TTC549 (cell line): ENCODE measurements at regions not wholly inside any gene's neighbourhood (a gene's known extent, or its start where the extent isn't known, plus 50 kb on each side); places are given as distances from the start of the nearest gene placed in this dataset.

Experiments
- FAIRE-seq: peaks from 2 replicates; lab custom pipeline; 2012; peaks lifted over from hg19 to GRCh38; lab: Jason Lieb, UNC

DNA sequence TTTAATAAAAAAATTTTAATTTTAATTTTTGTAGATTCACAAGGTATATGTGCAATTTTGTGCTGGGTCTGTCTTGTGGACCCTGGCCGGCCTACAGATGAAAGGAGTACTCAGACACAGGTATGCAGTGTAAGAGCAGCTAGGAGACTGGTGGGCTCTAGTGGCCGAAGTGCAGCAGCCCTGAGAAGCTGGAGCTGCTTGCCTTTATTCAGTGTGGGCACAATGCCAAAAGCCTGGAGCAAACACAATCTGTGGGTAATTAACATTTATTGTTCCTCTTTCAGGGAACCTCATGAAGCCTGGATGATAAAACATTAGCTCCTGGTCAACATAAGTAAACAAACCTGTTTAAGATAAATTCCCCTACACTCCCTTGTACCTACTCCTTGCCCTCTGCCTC is 135.7 kb upstream of the SEL1L start:
- no peak for FAIRE-seq

DNA sequence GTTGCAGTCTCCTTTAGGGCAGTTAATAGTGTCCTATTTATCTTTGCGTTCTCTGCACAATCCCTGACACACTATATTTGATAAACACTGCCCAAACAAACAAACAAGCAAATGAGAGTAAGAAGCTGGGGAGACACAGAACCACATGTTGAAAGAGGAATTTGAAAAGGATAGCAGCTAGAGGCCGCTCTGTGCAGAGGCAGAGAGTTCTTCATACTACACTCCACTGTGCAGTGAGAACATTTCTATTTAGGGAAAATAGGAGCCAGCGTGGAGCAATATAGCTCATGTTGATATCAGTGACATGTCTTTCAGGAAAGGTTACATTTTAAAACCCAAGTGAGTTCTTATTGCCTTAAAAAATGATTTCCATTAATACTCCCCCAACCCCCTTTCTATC is 140.3 kb upstream of the SEL1L start:
- no peak for FAIRE-seq

GRCh38 chr14:81676395-81676794 is 142.7 kb upstream of the SEL1L start:
- no peak for FAIRE-seq

GRCh38 chr14:81676879-81677278 is 143.2 kb upstream of the SEL1L start:
- FAIRE-seq, result no peak

GRCh38 chr14:81677736-81678135 is 144.1 kb upstream of the SEL1L start:
- FAIRE-seq, result no peak

- FAIRE-seq, result no peak
Observed at GRCh38 chr14:81679226-81679625, 145.6 kb upstream of the SEL1L start.

DNA sequence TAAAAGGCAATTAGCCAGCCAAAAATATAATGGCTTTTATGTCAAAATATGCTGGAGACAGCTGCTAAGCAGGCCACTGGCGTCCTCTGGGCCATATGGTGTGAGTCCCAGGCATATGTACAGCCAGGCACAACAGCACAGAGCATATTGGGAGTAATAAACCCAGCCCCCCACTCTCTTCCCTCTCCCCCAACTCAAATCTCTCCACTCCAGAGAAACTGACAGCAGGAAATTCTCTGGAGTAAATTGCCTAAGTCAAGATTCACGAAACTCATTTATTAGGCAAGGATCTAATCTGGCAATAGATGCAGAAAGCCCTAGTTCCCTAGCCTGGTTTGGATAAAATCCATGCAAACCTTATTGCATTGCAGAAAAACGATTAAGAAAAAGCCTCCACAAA is 147.9 kb upstream of the SEL1L start:
- no peak for FAIRE-seq

DNA sequence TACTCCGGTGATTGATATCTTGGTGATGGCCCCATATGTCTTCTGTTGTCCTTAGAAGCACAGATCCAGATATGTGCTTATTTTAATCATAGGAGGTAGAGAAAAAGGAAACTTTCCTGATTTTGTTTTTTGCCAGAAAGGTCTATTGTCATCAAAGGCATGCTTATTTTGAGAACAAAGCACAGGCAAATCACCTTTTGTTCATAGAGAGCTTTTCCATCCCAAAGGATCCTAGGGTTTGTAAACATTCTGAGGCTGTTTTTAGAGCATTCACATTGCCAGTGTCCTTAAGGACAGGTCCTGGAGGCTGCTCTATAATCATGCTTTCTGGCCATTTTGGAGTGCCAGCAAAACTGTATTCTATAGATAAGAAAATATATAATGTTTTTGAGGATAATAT is 148.5 kb upstream of the SEL1L start:
- FAIRE-seq, result no peak

DNA sequence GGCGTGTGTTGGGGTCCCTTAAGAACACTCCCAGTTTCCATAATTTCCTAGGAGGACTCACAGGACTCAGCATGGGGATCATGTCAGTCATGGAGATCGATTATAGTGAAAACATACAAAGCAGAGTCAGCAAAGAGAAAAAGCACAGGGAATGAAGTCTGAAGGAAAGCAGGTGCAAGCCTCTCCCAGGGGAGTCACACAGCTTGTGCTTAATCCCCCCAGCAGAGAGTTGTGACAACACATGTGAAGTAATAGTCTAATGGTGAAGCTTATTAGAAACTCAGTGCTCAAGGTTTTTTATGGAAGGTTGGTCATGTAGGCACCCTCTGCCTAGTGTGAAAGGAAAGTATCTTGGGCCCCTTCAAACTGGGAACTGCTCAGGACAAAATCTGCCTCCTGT is 149.0 kb upstream of the SEL1L start:
- FAIRE-seq, result no peak

GRCh38 chr14:81684696-81685095 is 151.0 kb upstream of the SEL1L start:
- FAIRE-seq, result no peak

GRCh38 chr14:81686512-81686911 is 152.9 kb upstream of the SEL1L start:
- no peak for FAIRE-seq

DNA sequence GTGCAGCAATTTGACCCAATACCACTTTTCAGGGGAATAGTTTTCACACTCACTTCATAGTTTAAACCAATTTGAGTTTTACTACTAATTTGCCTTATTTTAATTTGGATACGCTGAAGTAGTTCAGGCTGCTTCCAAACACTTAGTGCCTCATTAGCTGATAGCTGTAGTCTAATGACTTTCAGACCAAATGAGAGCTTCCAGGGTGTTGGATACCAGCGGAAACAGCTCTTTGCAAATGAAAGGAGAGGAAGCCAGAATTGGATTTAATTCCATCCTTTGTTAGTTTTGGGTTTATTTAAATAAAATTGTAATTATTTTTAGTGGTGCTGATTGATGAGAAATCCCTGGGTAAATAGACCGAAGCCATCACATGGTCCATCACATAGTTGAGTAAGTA is 158.3 kb upstream of the SEL1L start:
- FAIRE-seq, result no peak

DNA sequence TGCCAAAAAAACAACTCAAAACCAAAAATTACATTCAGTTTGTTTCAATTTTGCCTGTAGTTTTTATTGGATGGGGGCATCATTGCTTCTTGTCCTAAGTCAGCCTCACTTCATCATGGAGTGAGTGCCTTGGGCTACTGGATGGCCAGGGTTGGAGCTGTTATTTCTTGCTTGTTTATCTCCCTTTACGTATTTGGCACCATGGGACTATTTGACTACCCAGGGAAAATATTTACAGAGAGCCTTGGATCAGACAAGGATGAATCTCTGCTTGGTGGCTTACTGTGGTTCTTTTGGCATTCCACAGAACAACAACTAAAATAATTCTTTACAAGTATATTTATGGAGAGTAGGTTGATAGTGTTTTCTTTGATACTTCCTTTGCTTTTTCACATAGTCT is 160.8 kb upstream of the SEL1L start:
- no peak for FAIRE-seq

- FAIRE-seq, result no peak
Observed at GRCh38 chr14:81709681-81710080, 176.0 kb upstream of the SEL1L start.

DNA sequence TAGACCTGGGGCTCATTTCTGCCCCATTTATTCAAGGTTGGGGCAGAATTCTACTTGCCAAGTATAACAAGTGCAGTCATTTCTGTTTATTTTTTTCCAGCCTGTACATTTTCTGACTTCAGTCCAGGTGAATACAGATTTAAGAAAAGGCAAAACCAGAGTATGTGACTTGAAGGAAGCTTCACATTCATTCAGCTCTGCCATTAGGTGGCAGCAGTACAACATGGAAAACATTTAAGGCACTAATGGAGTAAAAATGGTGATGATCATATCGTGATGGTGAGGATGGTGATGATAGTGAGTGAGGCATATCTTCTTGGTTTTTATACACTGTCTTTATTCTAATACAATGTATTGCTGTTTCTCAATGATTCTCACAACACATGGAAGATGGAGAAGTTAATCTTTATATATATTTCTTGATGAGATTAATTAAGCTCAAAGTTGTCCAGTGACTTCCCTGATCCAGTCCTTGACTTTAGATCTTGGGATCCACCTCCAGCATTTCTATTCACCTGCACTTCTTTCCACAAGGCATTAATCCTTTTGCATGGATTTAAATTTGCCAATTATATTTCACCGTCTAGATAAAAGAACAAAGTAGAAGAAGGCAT is 176.7 kb upstream of the SEL1L start:
- no peak for FAIRE-seq

- FAIRE-seq, result no peak
Observed at GRCh38 chr14:81715731-81716130, 182.1 kb upstream of the SEL1L start.

- FAIRE-seq, result no peak
Observed at GRCh38 chr14:81716953-81717352, 183.3 kb upstream of the SEL1L start.

DNA sequence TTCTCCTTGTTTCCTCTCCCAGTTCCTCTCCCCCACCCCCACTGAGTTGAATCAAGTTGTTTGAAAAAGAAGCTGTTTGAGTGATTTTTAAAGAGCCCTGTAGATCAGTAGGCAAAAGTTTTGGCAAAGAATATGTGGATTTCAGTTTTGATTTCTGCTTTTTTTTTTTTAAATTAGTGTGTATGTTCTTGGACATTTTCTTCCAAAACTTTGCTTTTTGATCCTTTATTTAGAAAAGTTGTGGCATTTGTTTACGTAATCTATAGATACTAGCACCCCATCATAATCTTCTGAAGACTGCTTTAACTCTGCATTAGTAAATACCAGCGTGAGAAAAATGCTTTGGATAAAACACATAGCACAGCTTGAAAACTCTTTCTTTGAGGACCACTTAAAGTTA is 190.3 kb upstream of the SEL1L start:
- FAIRE-seq, result no peak

DNA sequence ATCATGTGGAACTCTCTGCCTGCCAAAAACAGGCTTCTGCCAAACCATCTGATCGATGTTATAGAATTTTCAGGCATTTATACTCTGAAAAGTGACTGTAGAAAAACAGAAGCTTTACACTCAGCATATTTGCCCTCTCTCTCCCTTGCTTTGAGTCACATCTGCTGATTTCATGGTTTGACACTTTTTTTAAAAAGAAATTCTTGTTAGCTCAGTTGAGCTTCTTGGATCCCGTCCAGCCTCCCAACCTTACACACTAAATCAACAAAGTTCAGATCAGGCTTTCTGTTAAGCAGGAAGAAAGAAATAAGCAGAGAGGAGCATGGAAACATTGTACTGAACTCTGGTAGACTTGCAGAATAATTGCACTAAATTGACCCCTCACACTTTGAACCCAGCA is 193.6 kb upstream of the SEL1L start:
- no peak for FAIRE-seq

DNA sequence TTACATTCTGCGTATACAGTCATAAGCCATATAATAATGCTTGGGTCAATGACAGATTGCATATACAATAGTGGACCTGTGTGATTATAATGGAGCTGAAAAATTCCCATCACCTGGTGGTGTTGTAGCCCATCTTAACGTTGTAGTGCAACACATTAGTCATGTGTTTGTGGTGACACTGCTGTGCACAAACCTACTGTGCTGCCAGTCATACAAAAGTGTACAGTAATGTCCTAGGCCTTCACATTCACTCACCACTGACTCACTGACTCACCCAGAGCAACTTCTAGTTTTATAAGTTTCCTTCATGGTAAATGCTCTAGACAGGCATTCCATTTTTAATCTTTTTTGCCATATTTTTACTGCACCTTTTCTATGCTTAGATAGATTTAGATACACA is 194.8 kb upstream of the SEL1L start:
- no peak for FAIRE-seq

DNA sequence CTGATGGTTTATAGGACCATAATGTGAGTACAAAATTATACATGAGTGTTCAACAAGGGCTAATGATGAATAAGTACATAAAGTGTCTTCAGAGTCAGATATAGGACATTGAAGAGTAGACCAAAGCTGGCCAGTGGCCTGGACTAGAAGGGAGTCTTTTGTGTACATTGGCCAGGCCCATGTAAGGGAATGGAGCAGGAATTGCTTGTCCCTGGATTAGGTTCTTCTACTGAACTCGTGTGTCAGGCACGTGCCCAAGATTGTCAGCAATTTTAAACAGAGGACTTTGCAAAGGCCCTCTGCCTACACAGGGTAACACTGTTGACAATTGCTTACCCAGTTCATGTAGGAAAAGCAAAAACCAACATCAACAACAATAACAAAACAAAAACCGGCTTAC is 196.0 kb upstream of the SEL1L start:
- no peak for FAIRE-seq

DNA sequence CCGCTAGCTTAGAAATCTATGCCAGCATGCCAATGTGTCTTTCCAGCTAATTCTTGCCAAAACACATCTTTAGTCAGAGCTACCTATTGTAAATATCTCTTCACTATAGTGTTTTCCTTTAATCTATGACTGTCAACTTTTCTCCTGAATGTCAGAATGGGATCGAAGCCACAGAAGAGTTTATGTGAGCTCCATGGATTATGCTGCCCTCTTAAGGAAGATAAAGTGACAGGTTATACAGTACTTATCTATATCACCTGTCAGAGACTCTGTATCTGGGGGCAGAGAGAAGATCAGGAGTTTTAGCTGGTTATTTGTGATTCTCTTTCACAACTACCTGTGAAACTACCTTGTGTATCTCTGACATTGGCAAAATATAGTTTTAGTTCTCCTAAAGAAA is 204.3 kb upstream of the SEL1L start:
- FAIRE-seq, result no peak

- no peak for FAIRE-seq
Observed at GRCh38 chr14:81738946-81739659, 205.4 kb upstream of the SEL1L start.

GRCh38 chr14:81743605-81744004 is 210.0 kb upstream of the SEL1L start:
- no peak for FAIRE-seq

- FAIRE-seq, result no peak
Observed at GRCh38 chr14:81751198-81751597, 217.5 kb upstream of the SEL1L start.
